Left ventricle myocardium inferior (tissue), 1 donor: ENCODE measurements at regions not wholly inside any gene's neighbourhood (a gene's known extent, or its start where the extent isn't known, plus 50 kb on each side); places are given as distances from the start of the nearest gene placed in this dataset.

Experiments
- DNase-seq: peaks from one replicate; pipeline ENCODE4 v3.0.0-alpha.2; 2020
- H3K27ac ChIP-seq: fragments of 200-600 bp; replicated peaks from 2 replicates; pipeline ENCODE4 v1.8.0; 2021
- H3K27me3 ChIP-seq: fragments of 200-600 bp; 2 replicates; pipeline ENCODE4 v1.8.0; 2021; ENCODE audit warnings: low read depth
- H3K36me3 ChIP-seq: fragments of 200-600 bp; 2 replicates; pipeline ENCODE4 v1.8.0; 2021
- H3K4me1 ChIP-seq: fragments of 200-600 bp; 2 replicates; pipeline ENCODE4 v1.8.0; 2021
- H3K4me3 ChIP-seq: fragments of 200-600 bp; 2 replicates; pipeline ENCODE4 v1.8.0; 2021; ENCODE audit warnings: mild to moderate bottlenecking, moderate library complexity
- H3K9me3 ChIP-seq: fragments of 200-600 bp; replicated peaks from 2 replicates; pipeline ENCODE4 v1.8.0; 2021
- CTCF ChIP-seq: fragments of 200-600 bp; IDR thresholded peaks from 2 replicates; pipeline ENCODE4 v1.8.0; 2021; ENCODE audit warnings: antibody characterized with exemption, mild to moderate bottlenecking, borderline replicate concordance
- intact Hi-C: fragments of 100-400 bp; cut with micrococcal nuclease; formaldehyde crosslinking; loops from one replicate; pipeline ENCODE4 v1.11.0; 2022
- donor health status: DM: no; HTN: yes; CAD: no; lungs with severe emphysema.

GRCh38 chr4:77538574-77539157 lies 67.0 kb upstream of the CXCL13 start:
- Histone ChIP-seq H3K4me3 (no peak overlapping the region), H3K27ac (peak overlapping the region; percentile 12), H3K4me1 (peaks cover 10% of the 10 kb centered on the region), H3K9me3 (peaks cover 7% of the 10 kb centered on the region), H3K27me3 (no peaks in the 10 kb centered on the region), H3K36me3 (no peaks in the 10 kb centered on the region)
- intact Hi-C loops, result no loop called here
- no peak for DNase-seq
- TF ChIP-seq CTCF, result no peak
